Right hindlimb (tissue), 1 donor: ENCODE measurements at regions not wholly inside any gene's neighbourhood (a gene's known extent, or its start where the extent isn't known, plus 50 kb on each side); places are given as distances from the start of the nearest gene placed in this dataset.

Source experiments
- DNase-seq: peaks from one replicate; pipeline ENCODE4 v3.0.0-alpha.2; 2018

DNA sequence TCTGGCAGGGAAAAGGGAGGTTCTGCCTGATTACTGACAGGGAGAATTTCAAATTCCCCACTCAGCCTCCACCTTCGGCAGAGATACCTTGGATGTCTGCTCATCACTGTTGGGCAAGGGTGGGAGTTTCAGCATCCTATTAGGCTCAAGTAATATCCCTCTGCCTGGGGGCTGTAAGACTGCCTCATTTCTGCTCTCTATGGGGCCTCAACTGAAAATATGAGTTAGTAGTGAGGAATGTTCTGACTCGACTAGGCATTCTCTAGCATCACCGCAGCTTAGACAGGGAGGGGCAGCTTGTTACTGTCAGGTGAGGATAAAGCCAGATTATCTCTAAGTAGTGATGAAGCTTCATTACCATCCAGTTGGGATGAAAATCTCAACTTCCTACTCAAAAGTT lies 87.7 kb upstream of the LRP1B start:
- no peak for DNase-seq

DNA sequence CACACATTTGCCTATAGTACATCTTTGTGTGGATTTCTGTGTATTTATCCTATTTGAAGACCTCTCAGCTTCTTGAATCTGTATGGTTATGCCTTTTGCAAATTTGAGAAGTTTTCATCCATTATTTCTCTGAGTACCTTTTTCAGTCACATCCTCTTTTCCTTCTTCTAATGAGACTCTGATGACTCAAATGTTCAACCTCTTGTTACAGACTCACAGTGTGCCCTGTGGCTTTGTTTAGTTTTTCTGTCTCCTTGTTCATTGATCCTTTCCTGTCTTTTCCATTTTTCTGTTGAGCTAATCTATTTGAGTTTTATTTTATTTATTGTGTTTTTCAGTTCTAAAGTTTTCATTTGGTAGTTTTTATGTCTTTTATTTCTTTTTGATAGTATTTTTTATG lies 87.0 kb upstream of the LRP1B start:
- no peak for DNase-seq

DNA sequence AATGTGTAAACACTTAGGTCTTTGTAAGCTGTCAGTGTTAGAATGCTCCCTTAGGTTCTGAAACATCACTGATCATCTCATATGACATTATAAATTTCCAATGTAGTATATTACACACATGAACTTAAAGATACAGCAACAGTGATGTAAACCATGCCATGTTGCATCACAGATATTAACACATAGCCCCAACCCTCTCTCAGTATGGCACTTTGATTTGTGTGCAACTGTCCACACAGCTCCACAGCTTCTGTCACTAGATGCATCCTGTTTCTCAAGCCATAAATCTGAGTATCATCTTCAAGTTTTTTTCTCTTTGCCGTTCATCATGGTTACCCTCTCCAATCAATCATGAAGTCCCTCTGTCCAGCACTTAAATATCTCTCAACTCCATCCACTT lies 69.2 kb upstream of the LRP1B start:
- no peak for DNase-seq

DNA sequence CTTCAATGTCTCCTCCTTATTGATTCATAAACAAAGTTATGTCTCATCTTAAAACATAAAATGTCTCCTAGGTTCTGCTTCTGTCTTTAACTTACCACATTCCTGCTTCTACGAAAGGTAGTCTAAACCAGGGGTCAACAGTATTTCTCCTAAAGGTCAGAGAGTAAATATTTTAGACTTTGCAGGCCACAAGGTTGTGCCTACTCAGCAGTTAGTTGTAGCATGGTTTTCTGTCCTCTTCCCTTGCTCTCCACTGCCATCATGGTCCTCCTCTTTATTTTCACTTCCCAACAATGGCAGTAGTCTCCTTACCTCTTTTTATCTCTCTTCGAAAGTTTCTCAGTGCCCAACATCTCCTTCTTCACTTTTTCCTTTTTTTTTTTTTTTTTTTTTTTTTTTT lies 68.3 kb upstream of the LRP1B start:
- no peak for DNase-seq

DNA sequence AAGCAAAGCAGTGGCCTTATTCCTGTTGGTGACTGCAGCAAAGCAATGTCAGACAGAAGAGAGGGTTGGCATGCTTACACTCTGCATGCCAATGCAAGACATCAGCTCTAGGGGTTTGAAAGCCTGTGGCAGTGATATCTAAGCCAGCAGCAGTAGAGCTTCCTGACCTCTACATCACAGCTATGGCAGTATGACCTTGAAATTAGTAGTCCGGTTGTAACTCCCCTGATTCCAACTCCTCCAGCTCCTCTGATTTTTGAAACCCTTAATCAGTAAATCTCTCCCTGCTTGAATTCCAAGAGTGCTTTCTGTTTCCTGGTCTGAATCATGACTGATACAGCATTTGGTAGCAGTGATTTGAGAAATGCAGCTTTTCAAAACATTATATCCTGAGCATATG lies 60.0 kb upstream of the LRP1B start:
- DNase-seq, result no peak

DNA sequence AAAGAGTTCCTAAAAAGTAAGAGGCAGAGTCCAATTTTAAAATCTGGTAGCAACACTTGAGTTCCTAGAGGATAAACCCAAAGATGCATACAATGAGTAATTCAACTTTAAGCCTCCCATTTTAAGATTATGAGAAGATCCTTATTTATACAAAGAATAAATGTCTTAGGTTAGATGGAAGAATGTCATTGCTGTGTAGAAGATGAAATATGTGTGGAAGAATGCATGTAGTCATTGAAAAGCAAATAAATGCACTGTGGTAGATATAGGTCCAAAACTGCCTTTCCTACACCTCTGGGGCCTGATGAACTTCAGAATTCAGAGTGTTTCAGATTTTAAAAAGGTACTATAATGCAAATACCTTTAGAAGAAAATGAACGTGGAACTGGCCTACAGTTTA lies 58.7 kb upstream of the LRP1B start:
- DNase-seq, result no peak

DNA sequence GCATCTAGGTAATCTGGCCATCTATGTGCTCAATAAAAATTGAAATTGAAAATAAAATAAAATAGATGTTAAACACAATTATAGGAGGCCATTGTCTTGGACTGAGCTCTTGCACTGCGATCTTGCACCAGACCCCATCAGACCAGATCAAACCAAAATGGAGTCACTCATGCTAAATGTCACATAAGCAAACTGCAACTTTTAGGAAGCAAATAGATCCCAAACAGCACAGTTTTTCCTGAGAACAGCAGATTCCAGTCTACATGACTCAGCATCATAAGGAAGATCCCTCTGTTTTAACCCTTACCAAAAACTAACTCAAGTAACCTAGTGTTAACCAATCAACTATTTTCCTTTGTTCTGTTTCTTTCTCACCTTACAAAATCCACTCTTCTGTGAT lies 57.7 kb upstream of the LRP1B start:
- no peak for DNase-seq

DNA sequence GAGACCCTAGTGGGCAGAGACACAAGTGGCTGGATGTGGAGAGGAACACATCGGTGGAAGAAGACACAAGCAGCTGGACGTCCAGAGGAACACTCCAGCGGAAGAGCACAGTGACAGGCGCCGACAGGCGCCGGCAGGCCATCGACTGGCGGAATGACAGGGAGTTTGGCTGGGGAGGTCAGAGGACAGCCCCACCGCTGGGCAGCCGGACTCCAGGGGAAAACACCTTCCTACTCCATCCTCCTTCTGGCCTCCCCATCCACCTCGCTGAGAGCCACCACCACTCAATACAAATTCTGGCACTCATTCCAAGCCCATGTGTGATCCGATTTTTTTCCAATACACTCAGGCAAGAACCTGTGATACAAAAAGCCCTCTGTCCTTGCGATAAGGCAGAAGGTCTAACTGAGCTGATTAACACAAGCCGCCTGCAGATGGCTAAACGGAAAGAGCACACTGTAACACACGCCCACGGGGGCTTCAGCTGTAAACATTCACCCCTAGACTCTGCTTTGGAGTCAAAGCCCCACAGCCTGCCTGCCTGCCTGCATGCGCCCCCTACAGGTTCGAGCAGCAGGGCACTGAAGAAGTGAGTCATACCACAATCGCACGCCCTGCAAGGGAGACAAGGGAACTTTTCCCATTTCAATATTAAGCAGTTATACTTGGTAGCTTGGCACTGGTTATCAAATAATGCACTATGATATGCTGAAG lies 50.2 kb upstream of the LRP1B start:
- no peak for DNase-seq
